Small intestine (tissue), 7 donors: ENCODE measurements at regions not wholly inside any gene's neighbourhood (a gene's known extent, or its start where the extent isn't known, plus 50 kb on each side); places are given as distances from the start of the nearest gene placed in this dataset.

Experiments used
- DNase-seq, 2 donors: peaks; one replicate each; pipeline versions ENCODE4 v3.0.0 to v3.0.0-alpha.2; 2013
- FAIRE-seq: peaks from 2 replicates; lab custom pipeline; 2012; peaks lifted over from hg19 to GRCh38; lab: Jason Lieb, UNC
- H3K27ac ChIP-seq, 3 donors: one replicate each; pipeline ENCODE4 v1.5.1; 2013; ENCODE audit warnings: low read length in 2 of 3, mild to moderate bottlenecking in 2 of 3, control low read depth in 1 of 3, inconsistent platforms in 1 of 3, low read depth in 1 of 3, moderate library complexity in 1 of 3
- H3K27me3 ChIP-seq, 3 donors: one replicate each; pipeline ENCODE4 v1.6.1; 2013; ENCODE audit warnings: low read length in 3 of 3, inconsistent platforms in 1 of 3; ENCODE audit not compliant: control insufficient read depth in 3 of 3, insufficient read depth in 3 of 3
- H3K36me3 ChIP-seq, 3 donors: one replicate each; pipeline ENCODE4 v1.6.1; 2013; ENCODE audit warnings: low read length in 3 of 3, inconsistent platforms in 1 of 3, low read depth in 1 of 3, mild to moderate bottlenecking in 1 of 3, moderate library complexity in 1 of 3; ENCODE audit not compliant: control insufficient read depth in 3 of 3, insufficient read depth in 2 of 3
- H3K4me1 ChIP-seq, 3 donors: one replicate each; pipeline ENCODE4 v1.6.1; 2013; ENCODE audit warnings: low read length in 2 of 3, inconsistent platforms in 1 of 3, low read depth in 1 of 3, mild to moderate bottlenecking in 1 of 3, moderate library complexity in 1 of 3; ENCODE audit not compliant: control insufficient read depth in 3 of 3, insufficient read depth in 2 of 3
- H3K4me3 ChIP-seq, 3 donors: one replicate each; pipeline ENCODE4 v1.5.1; 2013; ENCODE audit warnings: low read length in 3 of 3, control low read depth in 1 of 3, inconsistent platforms in 1 of 3, low read depth in 1 of 3, mild to moderate bottlenecking in 1 of 3, moderate library complexity in 1 of 3
- H3K9me3 ChIP-seq, 2 donors: one replicate each; pipeline ENCODE4 v1.6.1; 2013; ENCODE audit warnings: low read depth in 1 of 2, low read length in 1 of 2; ENCODE audit not compliant: control insufficient read depth in 2 of 2, insufficient read depth in 1 of 2
- WGBS, 3 donors: extraction: QIAGEN DNeasy Blood & Tissue Kit; methylation state at CpG; one replicate each; pipeline ENCODE4 v1.1.7; 2013; 5-methylcytosine and 5-hydroxymethylcytosine counted together
- donor health status: healthy with polysubstance abuse.
- donor health status: control.
- donor health status: control.
- donor health status: Bipolar disorder and iron deficiency.
- donor health status: healthy.

DNA sequence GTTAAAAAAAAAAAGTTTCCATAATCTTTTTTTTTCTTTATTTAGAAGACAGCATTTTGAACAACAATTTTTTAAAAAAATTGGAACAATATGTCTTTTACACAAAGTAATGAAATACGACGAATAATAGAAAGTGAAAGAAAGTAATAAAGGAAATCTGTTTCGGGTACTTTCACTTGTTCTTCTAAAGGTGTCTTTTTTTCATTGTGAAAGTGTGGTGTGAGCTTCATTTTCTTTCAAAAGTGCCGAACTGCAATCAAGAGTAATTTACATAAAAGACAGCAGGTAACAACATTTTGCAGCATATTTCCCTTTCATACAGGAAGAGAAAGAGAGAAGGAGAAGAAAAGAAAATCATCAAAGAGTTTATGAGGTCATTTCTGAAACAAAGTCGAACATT lies 159.7 kb upstream of the CDH12 start:
- DNase-seq (peak in 1 of 2 donors; percentile 18), FAIRE-seq (no peak)
- Histone ChIP-seq H3K9me3 (no peaks in the 10 kb centered on the region), H3K27ac (no peak overlapping the region), H3K27me3 (no peaks in the 10 kb centered on the region), H3K4me1 (no peaks in the 10 kb centered on the region), H3K4me3 (peak overlapping the region in 1 of 3 donors; percentile 51), H3K36me3 (no peaks in the 10 kb centered on the region)
- WGBS, 3 donors = 5 to 39% (median 19%) methylated on average over 5 of the region's 5 CpGs

DNA sequence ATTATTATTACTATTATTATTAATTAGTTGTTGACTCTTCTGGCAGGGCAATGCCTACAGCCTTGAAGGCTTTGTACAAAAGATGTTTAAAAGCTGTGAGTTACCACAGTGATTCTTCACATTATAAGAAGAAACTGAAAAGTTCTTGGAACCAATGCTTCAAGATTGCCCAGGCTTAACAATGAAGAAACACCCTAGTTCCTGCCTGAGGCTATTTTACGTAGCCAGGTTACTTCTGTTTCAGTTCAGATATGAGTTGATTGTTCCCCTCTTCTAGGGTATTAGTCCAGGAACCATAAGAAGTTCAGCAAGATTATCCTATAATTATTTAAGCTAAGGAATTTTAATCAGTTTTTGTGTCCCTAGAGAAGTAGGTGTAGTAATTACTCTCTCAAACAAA lies 154.6 kb upstream of the CDH12 start:
- H3K4me3 ChIP-seq = no peak overlapping the region
- no peak overlapping the region for H3K27ac ChIP-seq
- H3K9me3 ChIP-seq = no peaks in the 10 kb centered on the region
- H3K4me1 ChIP-seq = no peaks in the 10 kb centered on the region
- WGBS, 3 donors = 52 to 64% (median 52%) methylated on average over 1 of the region's 1 CpG
- no peak for DNase-seq
- no peaks in the 10 kb centered on the region for H3K36me3 ChIP-seq
- H3K27me3 ChIP-seq = no peaks in the 10 kb centered on the region
- no peak for FAIRE-seq

DNA sequence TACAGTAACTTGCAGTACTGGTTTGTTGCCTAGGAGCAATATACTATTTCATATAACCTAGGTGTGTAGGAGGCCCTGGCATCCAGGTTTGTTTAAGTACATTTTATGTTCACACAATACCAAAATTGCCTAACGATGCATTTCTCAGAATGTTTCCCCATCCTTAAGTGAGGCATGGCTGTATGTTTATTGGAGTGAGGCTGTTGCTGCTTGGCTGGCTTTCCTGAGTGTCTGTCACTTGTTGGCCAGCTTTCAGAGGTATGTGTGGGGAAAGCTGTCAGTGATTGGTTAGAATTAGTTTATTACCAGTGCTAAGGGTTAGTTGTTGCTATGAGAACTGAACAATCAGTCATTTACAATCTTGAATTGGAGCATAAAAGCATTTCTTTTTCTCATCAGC lies 154.1 kb upstream of the CDH12 start:
- peak in 1 of 2 donors; percentile 40 for DNase-seq

DNA sequence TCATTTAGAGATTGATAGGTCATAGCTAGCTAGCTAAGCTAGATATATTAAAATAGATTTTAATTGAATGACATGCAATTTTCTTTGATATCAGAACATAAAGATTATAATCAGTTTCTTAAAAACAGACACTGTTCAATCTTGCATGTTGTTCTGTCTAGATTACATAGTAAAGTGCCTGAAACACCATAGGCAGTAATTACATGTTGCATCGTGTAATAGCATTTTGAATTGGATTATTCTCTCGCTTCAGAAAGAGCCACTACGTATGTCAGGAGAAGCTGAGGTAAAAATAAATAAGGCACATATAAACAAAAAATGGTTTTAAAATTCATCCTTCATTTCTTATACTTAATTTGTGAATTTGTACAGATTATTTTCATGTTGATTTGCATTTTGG lies 148.0 kb upstream of the CDH12 start:
- Histone ChIP-seq H3K27ac (no peak overlapping the region), H3K4me3 (no peak overlapping the region), H3K36me3 (no peaks in the 10 kb centered on the region), H3K4me1 (no peaks in the 10 kb centered on the region), H3K27me3 (no peaks in the 10 kb centered on the region), H3K9me3 (no peaks in the 10 kb centered on the region)
- DNase-seq (no peak), FAIRE-seq (no peak)
- WGBS, 3 donors = 86 to 98% (median 94%) methylated on average over 3 of the region's 3 CpGs

More for the DNA sequence above, 154.1 kb upstream of the CDH12 start:
- no peaks in the 10 kb centered on the region for H3K9me3 ChIP-seq
- no peaks in the 10 kb centered on the region for H3K36me3 ChIP-seq
- H3K4me1 ChIP-seq = no peaks in the 10 kb centered on the region
- WGBS, 3 donors = 7 to 39% (median 32%) methylated on average over 1 of the region's 1 CpG
- no peak for FAIRE-seq
- no peaks in the 10 kb centered on the region for H3K27me3 ChIP-seq
- no peak overlapping the region for H3K4me3 ChIP-seq
- H3K27ac ChIP-seq = no peak overlapping the region

DNA sequence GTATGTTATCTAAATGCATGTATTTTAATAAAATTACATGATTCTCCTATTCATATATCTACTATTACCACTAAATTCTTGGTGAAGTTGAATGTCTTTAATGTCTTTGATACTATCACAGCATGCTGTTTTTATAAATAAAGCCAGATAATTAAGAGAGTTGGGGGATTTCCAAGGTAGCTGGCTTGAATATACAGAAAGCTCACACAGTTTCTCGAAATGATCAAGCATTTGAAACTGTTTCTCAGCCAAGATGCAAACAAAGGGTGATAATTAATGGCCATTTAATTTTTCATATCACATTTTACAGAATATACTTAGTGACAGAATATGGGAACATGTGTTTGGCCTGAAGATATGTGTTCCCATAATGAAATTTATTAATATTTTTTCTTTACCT lies 145.6 kb upstream of the CDH12 start:
- Histone ChIP-seq H3K4me1 (no peaks in the 10 kb centered on the region), H3K27ac (no peak overlapping the region), H3K9me3 (no peaks in the 10 kb centered on the region), H3K4me3 (no peak overlapping the region), H3K36me3 (no peaks in the 10 kb centered on the region), H3K27me3 (no peaks in the 10 kb centered on the region)
- WGBS, 3 donors = 44 to 52% (median 46%) methylated on average over 1 of the region's 1 CpG
- FAIRE-seq = no peak
- no peak for DNase-seq

DNA sequence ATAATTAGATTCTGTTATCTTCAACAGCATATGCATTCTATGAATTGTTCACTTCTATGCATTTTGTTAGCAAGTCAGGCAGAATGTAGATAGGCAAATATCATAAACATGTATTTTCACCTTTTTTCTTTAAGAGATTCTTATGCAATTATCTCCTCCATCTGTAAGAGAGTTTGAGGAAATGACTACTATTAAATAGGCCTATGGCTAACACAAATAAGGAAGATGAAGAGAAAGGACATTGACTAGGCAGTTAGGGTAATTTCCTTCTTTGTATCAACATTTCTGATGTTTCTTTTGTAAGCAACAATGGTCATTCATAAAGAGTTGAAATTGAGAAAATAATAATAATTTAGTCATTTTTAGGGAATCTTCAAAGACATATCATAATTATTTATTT lies 145.2 kb upstream of the CDH12 start:
- H3K27ac ChIP-seq = no peak overlapping the region
- no peaks in the 10 kb centered on the region for H3K4me1 ChIP-seq
- H3K9me3 ChIP-seq = no peaks in the 10 kb centered on the region
- H3K27me3 ChIP-seq = no peaks in the 10 kb centered on the region
- H3K36me3 ChIP-seq = no peaks in the 10 kb centered on the region
- no peak for DNase-seq
- no peak for FAIRE-seq
- H3K4me3 ChIP-seq = no peak overlapping the region

DNA sequence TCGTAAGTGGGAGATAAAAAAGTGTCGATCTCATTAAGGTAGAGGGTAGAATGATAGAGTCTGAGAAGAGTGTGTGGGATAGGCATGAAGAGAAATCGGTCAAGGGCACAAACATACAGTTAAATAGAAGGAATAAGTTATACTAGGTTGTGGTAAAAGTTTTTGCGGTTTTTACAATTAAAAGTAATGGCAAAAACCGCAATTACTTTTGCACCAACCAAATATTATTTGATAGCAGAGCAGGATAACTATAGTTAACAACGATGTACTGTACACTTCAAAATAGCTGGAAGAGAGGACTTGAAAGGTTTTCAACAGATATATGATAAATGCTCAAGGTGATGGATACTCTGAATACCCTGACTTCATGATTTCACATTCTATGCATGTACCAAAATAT lies 135.8 kb upstream of the CDH12 start:
- no peak for FAIRE-seq
- no peak overlapping the region for H3K4me3 ChIP-seq
- no peaks in the 10 kb centered on the region for H3K4me1 ChIP-seq
- DNase-seq = no peak
- peaks cover 0 to 9% of the 10 kb centered on the region in 2 donors for H3K9me3 ChIP-seq
- no peaks in the 10 kb centered on the region for H3K27me3 ChIP-seq
- 71 to 83% (median 80%) methylated on average over 6 of the region's 6 CpGs for WGBS, 3 donors
- no peak overlapping the region for H3K27ac ChIP-seq
- no peaks in the 10 kb centered on the region for H3K36me3 ChIP-seq

DNA sequence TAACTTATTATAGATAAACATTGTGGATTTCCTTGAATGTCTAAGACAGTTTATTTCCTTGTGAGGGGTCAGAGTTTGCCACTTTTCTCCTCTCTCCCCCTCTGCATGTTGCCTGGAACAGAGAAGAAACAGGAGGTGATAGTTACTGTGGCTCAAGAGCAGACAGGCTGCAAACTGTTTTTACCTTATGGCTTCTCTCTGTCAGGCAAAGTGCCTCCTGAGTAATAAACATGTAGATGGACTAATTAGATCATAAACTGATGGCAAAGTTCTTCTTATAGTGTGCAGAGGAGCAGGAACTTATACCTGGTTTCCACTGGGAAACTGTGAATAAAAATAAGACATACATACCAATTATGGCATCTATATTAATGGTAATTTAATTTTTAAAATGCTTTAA lies 133.1 kb upstream of the CDH12 start:
- FAIRE-seq (no peak), DNase-seq (peak in 1 of 2 donors; percentile 21)
- H3K27me3 ChIP-seq = no peaks in the 10 kb centered on the region

DNA sequence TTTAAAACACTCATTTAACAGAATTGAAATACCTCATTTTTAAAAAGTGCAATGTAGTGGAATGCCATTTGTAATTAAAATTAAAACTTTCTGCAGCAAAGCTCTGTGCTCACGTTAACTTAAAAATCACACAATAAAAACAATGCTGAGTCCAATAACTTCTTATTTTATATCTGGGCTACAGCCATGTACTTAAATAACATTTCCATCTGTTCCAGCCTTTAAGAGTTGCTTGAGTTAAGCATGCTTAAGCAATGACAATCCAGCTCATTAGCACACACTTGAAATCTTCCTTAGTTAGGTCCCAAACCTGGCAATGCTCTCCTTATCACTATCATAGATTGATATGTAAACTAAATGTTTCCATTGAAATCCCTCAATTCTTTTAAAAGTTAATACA lies 132.3 kb upstream of the CDH12 start:
- peaks cover 0 to 2% of the 10 kb centered on the region in 2 donors for H3K9me3 ChIP-seq
- DNase-seq (no peak), FAIRE-seq (no peak)
- H3K36me3 ChIP-seq = no peaks in the 10 kb centered on the region
- H3K4me3 ChIP-seq = no peak overlapping the region
- no peak overlapping the region for H3K27ac ChIP-seq
- no peaks in the 10 kb centered on the region for H3K27me3 ChIP-seq
- WGBS, 3 donors = 79 to 93% (median 89%) methylated on average over 1 of the region's 1 CpG
- no peaks in the 10 kb centered on the region for H3K4me1 ChIP-seq

More for the DNA sequence above, 133.1 kb upstream of the CDH12 start:
- Histone ChIP-seq H3K36me3 (no peaks in the 10 kb centered on the region), H3K4me1 (no peaks in the 10 kb centered on the region), H3K4me3 (no peak overlapping the region), H3K27ac (no peak overlapping the region), H3K9me3 (peaks cover 0 to 5% of the 10 kb centered on the region in 2 donors)
